ENCODE measurements at regions not wholly inside any gene's neighbourhood (a gene's known extent, or its start where the extent isn't known, plus 50 kb on each side); places are given as distances from the start of the nearest gene placed in this dataset.

DNA sequence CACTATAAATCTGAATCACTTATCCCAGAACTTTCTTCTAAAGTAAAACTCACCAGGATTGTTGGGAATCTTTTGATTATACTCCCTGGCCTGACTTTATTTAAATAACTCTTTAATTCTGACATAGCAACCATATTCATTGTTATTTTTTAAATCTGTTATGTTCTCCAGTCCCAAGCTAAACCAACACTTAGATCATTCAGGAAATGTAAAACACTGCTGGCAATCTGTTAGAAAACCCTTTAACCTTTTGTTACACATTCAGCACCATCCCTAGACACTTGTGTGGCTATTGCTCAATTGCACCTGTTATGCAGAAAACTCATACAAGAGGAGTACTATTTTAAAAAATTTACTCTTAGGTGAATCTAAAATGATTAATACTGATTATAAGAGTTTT lies 101.8 kb upstream of the NHSL1 start:
- Mint-ChIP-seq H3K27ac (no peak overlapping the region), H3K27me3 (ENCODE audit: low read depth) (peaks cover 33% of the 10 kb centered on the region), H3K36me3 (ENCODE audit: insufficient read depth in 2 of 2) (no peaks in the 10 kb centered on the region), H3K4me3 (no peak overlapping the region), H3K4me1 (ENCODE audit: low read depth) (no peaks in the 10 kb centered on the region), H3K9me3 (no peaks in the 10 kb centered on the region)
- no peak for ATAC-seq (replicated peaks in 1 of 2)
- no peak for DNase-seq

DNA sequence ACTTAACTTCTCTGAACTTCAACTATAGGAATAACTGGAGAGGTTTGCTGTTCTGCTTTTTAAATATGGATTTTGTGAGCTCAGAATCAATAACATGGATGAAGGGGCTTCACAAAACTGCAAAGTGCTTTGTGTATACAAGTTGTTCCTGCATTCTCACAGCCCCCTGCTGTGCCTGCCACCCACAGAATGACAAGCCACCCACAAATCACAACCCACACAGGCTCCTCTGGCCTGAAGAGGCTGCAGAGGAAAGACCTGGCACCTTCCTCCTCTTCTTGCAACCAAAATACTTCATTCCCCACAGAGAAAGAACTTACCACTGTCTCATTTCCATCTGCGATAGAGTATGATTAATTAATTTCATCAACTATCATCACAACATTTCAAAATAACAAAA lies 106.7 kb upstream of the NHSL1 start:
- Mint-ChIP-seq H3K27ac (no peak overlapping the region), H3K36me3 (ENCODE audit: insufficient read depth in 2 of 2) (no peaks in the 10 kb centered on the region), H3K4me3 (no peak overlapping the region), H3K4me1 (ENCODE audit: low read depth) (no peaks in the 10 kb centered on the region), H3K27me3 (ENCODE audit: low read depth) (peaks cover 32% of the 10 kb centered on the region), H3K9me3 (no peaks in the 10 kb centered on the region)
- ATAC-seq (replicated peaks in 1 of 2) (no peak), DNase-seq (no peak)

GRCh38 chr6:138607478-138608433 lies 108.5 kb upstream of the NHSL1 start:
- no peak for DNase-seq
- no peak for ATAC-seq (replicated peaks in 1 of 2)
- H3K36me3 Mint-ChIP-seq (ENCODE audit: insufficient read depth in 2 of 2), result no peaks in the 10 kb centered on the region
- no peak overlapping the region for H3K4me3 Mint-ChIP-seq
- no peaks in the 10 kb centered on the region for H3K9me3 Mint-ChIP-seq
- no peak overlapping the region for H3K27ac Mint-ChIP-seq
- H3K4me1 Mint-ChIP-seq (ENCODE audit: low read depth), result no peaks in the 10 kb centered on the region
- H3K27me3 Mint-ChIP-seq (ENCODE audit: low read depth), result peaks cover 28% of the 10 kb centered on the region

GRCh38 chr6:138608896-138609295 lies 109.6 kb upstream of the NHSL1 start:
- Mint-ChIP-seq H3K27me3 (ENCODE audit: low read depth) (peaks cover 21% of the 10 kb centered on the region), H3K9me3 (no peaks in the 10 kb centered on the region), H3K36me3 (ENCODE audit: insufficient read depth in 2 of 2) (no peaks in the 10 kb centered on the region), H3K27ac (no peak overlapping the region), H3K4me1 (ENCODE audit: low read depth) (no peaks in the 10 kb centered on the region), H3K4me3 (no peak overlapping the region)
- ATAC-seq (replicated peaks in 1 of 2) (no peak), DNase-seq (no peak)

DNA sequence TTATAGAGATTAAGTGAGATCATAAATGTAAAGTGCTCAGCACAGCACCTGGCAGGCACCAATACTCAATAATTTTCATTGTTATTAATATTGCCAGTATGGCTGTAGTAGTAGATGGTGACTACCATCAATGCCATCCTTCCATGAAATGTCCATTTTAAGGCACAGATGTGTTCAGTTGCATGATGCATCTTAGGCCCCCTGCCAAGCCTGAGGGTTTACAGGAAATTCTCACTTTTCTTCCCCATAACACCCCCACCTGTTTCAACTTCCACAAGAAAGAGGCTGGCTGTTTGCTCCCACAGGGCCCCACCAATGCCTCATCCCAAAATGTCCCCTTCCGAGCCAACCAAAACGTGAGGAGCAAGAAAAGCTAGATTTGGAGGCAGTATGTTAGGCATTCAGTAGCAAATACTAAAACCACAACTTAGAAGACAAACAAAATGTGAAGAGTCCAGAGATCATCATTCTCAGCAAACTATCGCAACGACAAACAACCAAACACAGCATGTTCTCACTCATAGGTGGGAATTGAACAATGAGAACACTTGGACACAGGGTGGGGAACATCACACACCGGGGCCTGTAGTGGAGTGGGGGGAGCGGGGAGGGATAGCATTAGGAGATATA lies 110.6 kb upstream of the NHSL1 start:
- Mint-ChIP-seq H3K36me3 (ENCODE audit: insufficient read depth in 2 of 2) (no peaks in the 10 kb centered on the region), H3K4me1 (ENCODE audit: low read depth) (no peaks in the 10 kb centered on the region), H3K9me3 (no peaks in the 10 kb centered on the region), H3K4me3 (no peak overlapping the region), H3K27me3 (ENCODE audit: low read depth) (peaks cover 15% of the 10 kb centered on the region), H3K27ac (no peak overlapping the region)
- DNase-seq (no peak), ATAC-seq (replicated peaks in 1 of 2) (no peak)

- ATAC-seq (replicated peaks in 1 of 2), result no peak
- H3K4me1 Mint-ChIP-seq (ENCODE audit: low read depth), result no peaks in the 10 kb centered on the region
- peaks cover 6% of the 10 kb centered on the region for H3K27me3 Mint-ChIP-seq (ENCODE audit: low read depth)
Measured at GRCh38 chr6:138610816-138611215, 111.5 kb upstream of the NHSL1 start.

GRCh38 chr6:138614151-138614550 lies 114.9 kb upstream of the NHSL1 start:
- ATAC-seq (replicated peaks in 1 of 2) (no peak), DNase-seq (no peak)
- Mint-ChIP-seq H3K27me3 (ENCODE audit: low read depth) (no peaks in the 10 kb centered on the region), H3K4me3 (no peak overlapping the region), H3K9me3 (no peaks in the 10 kb centered on the region), H3K27ac (no peak overlapping the region), H3K36me3 (ENCODE audit: insufficient read depth in 2 of 2) (no peaks in the 10 kb centered on the region), H3K4me1 (ENCODE audit: low read depth) (no peaks in the 10 kb centered on the region)

More at GRCh38 chr6:138610816-138611215, 111.5 kb upstream of the NHSL1 start:
- Mint-ChIP-seq H3K27ac (no peak overlapping the region), H3K36me3 (ENCODE audit: insufficient read depth in 2 of 2) (no peaks in the 10 kb centered on the region), H3K9me3 (no peaks in the 10 kb centered on the region), H3K4me3 (no peak overlapping the region)
- no peak for DNase-seq

DNA sequence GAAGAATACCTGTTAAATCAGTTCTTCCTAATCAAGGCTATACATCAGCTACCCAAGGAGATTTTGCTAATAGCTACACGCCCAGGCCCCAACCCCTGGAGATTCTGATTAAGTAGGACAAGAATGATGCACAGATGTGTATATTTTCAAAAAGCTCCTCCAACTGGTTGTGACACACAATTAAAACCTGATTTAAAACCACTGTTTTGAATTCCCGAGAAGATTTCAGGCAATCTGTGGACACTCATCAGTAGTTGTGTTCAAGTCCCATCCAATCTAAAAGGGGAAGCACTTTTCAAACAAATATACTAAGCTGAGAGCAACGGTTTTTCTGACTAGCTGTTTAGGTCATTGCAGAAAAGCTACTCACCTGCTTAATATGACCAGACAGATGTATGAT lies 118.9 kb upstream of the NHSL1 start:
- no peak overlapping the region for H3K4me3 Mint-ChIP-seq
- no peaks in the 10 kb centered on the region for H3K27me3 Mint-ChIP-seq (ENCODE audit: low read depth)
- no peak overlapping the region for H3K27ac Mint-ChIP-seq

GRCh38 chr6:138620630-138621029 lies 121.3 kb upstream of the NHSL1 start:
- DNase-seq (no peak), ATAC-seq (replicated peaks in 1 of 2) (no peak)
- no peak overlapping the region for H3K27ac Mint-ChIP-seq
- H3K4me1 Mint-ChIP-seq (ENCODE audit: low read depth), result no peaks in the 10 kb centered on the region
- H3K9me3 Mint-ChIP-seq, result no peaks in the 10 kb centered on the region
- no peak overlapping the region for H3K4me3 Mint-ChIP-seq
- no peaks in the 10 kb centered on the region for H3K36me3 Mint-ChIP-seq (ENCODE audit: insufficient read depth in 2 of 2)
- H3K27me3 Mint-ChIP-seq (ENCODE audit: low read depth), result no peaks in the 10 kb centered on the region

More for the DNA sequence above, 118.9 kb upstream of the NHSL1 start:
- Mint-ChIP-seq H3K9me3 (no peaks in the 10 kb centered on the region), H3K4me1 (ENCODE audit: low read depth) (no peaks in the 10 kb centered on the region), H3K36me3 (ENCODE audit: insufficient read depth in 2 of 2) (no peaks in the 10 kb centered on the region)
- no peak for ATAC-seq (replicated peaks in 1 of 2)
- no peak for DNase-seq

DNA sequence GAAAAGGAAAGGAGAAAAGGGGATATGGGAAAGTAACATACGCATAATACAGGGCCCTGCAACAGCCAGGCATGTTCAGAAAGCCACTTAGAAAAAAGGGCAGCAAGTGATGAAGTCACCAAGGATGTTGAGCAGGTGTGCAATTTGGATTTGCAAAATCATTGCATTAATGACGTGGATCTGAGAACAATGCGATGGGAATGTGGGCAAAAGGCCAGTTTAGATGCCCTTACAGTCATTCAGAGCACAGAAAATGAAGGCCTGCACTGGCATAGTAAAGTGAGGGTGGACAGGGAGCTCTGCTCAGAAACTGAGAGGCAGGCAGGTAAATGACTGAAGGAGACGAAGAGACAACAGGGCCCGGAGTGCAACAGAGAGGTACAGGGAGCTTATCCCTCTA lies 123.7 kb upstream of the NHSL1 start:
- no peaks in the 10 kb centered on the region for H3K36me3 Mint-ChIP-seq (ENCODE audit: insufficient read depth in 2 of 2)
- no peaks in the 10 kb centered on the region for H3K9me3 Mint-ChIP-seq
- no peak overlapping the region for H3K4me3 Mint-ChIP-seq
- no peak overlapping the region for H3K27ac Mint-ChIP-seq
- no peak for DNase-seq
- H3K27me3 Mint-ChIP-seq (ENCODE audit: low read depth), result no peaks in the 10 kb centered on the region
- H3K4me1 Mint-ChIP-seq (ENCODE audit: low read depth), result no peaks in the 10 kb centered on the region
- no peak for ATAC-seq (replicated peaks in 1 of 2)

GRCh38 chr6:138631566-138631965 lies 132.3 kb upstream of the NHSL1 start:
- no peaks in the 10 kb centered on the region for H3K4me1 Mint-ChIP-seq (ENCODE audit: low read depth)
- no peaks in the 10 kb centered on the region for H3K9me3 Mint-ChIP-seq
- DNase-seq (no peak), ATAC-seq (replicated peaks in 1 of 2) (no peak)
- no peak overlapping the region for H3K4me3 Mint-ChIP-seq
- H3K27ac Mint-ChIP-seq, result no peak overlapping the region
- peaks cover 10% of the 10 kb centered on the region for H3K27me3 Mint-ChIP-seq (ENCODE audit: low read depth)
- no peaks in the 10 kb centered on the region for H3K36me3 Mint-ChIP-seq (ENCODE audit: insufficient read depth in 2 of 2)

- Mint-ChIP-seq H3K4me1 (ENCODE audit: low read depth) (no peaks in the 10 kb centered on the region), H3K4me3 (no peak overlapping the region), H3K27ac (no peak overlapping the region), H3K27me3 (ENCODE audit: low read depth) (peaks cover 18% of the 10 kb centered on the region), H3K36me3 (ENCODE audit: insufficient read depth in 2 of 2) (no peaks in the 10 kb centered on the region), H3K9me3 (no peaks in the 10 kb centered on the region)
- no peak for ATAC-seq (replicated peaks in 1 of 2)
- DNase-seq, result no peak
Measured at GRCh38 chr6:138637822-138638221, 135.7 kb upstream of the CCDC28A start.

DNA sequence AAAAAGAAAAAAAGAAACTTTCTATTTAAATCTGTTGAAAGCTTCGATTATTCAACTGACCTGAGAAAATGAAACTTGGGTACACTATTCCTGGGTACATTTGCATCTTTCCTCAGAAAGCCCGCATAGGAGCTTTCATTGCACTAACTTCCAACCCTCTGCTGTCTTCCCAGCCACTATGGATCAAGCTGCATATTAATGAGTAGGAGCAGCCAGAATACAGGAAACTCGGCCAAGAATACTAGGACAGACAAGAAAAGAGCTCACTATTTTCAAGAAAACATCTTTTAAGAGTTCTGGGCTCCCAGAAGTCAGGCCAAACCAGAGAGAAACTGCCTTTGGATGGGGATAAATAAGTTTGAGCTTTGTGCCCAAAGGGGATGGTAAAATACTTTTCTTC lies 135.0 kb upstream of the CCDC28A start:
- peaks cover 17% of the 10 kb centered on the region for H3K27me3 Mint-ChIP-seq (ENCODE audit: low read depth)
- no peak overlapping the region for H3K27ac Mint-ChIP-seq
- DNase-seq (no peak), ATAC-seq (replicated peaks in 1 of 2) (no peak)
- no peak overlapping the region for H3K4me3 Mint-ChIP-seq
- no peaks in the 10 kb centered on the region for H3K36me3 Mint-ChIP-seq (ENCODE audit: insufficient read depth in 2 of 2)
- H3K9me3 Mint-ChIP-seq, result no peaks in the 10 kb centered on the region
- H3K4me1 Mint-ChIP-seq (ENCODE audit: low read depth), result no peaks in the 10 kb centered on the region
